SKM-1 treated with dmso at 0.1 percent for 144 hours (cell line): ENCODE measurements at regions not wholly inside any gene's neighbourhood (a gene's known extent, or its start where the extent isn't known, plus 50 kb on each side); places are given as distances from the start of the nearest gene placed in this dataset.
"Not testable (repeated sequence)": the region's sequence is repeated elsewhere in the genome, so short reads cannot be mapped to it uniquely, and the experiment has no call there.

Experiments
- DNase-seq: peaks from one replicate; lab custom pipeline; 2025; ENCODE audit not compliant: unreplicated experiment; lab: John Stamatoyannopoulos, UW

DNA sequence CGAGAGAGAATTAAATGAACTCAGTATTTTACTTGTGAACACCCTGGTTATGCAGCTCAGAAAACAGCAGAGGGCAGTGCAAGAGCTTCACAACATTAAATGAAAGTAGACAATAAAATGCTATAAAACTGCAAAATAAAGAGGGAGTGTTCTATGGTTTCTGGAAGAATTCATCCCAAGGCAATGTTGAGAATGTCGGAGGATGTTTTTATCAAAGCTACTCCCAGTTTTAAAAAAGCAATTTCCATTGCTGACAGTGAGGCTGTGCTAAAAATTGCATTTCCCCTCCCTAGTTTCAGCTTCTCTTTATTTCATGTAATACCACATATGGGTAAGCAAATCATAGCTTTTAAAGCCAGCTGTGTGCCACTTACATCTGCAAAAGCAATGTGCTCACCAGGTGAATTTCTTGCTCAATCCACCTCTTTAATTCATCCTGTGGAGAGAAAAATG lies 296.8 kb downstream of the RAB38 start:
- no peak for DNase-seq

DNA sequence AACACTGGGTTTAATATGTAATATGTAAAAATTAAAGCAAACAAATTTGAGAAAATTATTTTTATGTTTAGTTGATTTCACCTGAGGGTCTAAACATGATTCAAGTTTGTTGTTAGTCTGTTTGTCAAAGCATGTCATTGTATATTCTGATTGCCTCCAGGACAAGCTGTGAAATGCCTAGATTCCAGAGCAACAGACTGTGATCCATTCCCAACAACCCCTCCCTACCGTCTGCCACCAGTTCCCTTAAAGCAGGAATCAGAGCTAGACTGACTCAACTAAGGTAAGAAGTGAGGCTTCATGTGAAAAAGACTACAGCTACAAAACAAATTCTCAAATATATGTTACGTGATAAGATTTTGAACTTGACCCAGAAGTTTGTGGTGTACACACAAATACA lies 304.2 kb downstream of the RAB38 start:
- no peak for DNase-seq

DNA sequence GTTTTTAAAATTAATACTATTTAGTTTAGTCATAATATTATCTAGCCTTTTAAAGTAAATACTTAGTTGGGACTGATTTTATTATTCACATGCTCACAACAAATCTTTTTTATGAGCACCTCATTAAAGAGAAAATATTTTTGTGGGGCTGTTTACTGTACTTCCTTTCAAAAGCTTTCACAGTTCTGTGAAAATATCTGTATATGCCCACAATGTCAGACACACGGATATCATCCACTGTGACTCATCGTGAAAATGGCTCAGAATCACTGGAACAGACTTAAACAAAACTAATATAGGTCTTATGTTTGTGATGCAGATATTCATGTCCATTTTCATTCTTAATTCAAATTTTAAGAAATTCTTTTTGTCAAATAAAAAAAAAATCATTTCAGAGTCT lies 305.2 kb downstream of the RAB38 start:
- DNase-seq: no peak

DNA sequence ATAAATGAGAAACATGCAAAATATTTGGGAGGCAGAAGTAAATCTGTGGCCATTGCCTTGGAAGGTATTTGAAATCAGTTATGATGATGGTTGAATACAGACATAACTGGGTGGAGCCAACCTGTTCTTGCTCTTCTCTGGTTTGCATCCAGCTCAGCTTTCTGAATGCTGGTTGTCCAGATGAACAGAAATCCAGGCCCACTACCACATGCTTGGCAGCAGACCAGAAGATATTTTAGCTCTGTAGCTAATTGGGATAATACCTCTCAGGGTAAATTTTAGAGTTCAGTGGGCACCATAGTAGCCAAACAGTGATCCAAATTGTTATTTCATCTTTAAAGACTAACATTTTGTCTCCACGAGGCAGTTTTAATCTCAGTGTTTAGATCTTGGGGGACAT lies 308.3 kb downstream of the RAB38 start:
- no peak for DNase-seq

DNA sequence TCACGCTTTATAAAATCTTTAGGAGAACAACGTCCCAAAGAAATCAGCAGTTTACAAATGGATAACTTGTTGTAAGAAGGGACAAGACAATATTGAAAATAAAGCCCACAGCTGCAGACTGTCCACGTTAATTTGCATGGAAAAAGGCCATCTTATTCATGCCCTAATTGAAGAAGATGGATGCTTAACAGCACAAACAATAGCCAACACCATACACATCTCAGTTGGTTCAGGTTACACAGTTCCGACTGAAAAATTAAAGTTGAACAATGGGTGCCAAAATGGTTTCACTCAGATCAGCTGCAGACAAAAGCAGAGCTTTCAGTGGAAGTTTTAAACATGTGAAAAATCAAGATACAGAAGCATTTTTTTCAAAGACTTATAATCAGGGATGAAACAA lies 314.2 kb downstream of the RAB38 start:
- no peak for DNase-seq

DNA sequence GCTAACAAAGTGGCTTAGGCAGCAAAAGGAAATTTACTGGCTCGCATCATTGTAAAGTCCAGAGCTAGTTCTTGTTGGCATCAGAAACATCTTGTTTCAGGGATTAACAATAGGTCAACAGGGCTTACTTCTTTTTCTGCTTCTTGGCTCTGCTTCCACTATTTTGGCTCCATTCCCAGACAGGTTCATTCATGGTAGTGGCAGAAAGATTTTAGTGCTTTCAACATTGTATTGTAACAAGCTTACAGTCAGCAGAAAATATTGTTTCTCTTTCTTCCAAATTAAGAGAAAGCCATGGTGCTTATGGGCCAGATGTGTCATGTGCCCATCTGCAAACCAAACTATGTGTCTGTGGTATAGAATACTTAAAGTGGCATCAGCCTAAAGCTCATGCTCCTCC lies 315.6 kb downstream of the RAB38 start:
- no peak for DNase-seq

DNA sequence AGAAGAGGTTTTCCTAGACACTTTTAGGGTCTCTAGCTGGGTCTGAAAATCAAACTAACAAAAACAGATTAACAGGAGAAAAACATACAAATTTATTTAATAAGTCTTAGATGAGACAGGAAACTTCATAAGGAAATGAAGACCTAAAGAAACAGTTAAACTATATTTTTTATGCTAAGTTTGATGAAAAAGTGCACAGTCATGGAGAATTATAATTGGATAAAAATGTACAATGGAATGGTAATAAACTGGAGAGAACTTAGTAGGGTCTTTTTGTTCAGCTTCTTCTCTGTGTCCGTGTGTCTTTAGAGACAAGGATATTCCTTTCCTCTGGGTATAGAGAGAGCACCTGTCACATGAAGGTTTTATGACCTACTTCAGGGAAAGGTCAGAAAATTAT lies 323.4 kb downstream of the RAB38 start:
- no peak for DNase-seq

DNA sequence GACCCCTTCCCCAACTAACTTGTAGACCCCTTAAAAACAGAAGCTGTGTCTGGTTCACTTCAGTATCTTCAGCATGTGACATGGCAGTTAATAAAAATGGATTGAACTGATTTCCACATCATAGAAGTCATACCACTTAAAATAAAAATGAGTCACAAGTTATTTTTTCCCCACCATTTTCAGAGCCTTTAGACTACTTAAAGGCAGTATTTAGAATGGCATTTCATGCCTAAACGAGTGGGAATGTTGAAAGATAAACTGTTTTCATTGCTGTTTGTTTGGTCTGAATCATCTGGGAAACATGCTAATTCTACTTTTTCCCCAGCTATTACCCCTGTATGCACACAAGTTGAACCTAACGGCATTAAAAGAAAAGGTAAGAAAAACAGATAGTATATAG lies 324.0 kb downstream of the RAB38 start:
- no peak for DNase-seq

DNA sequence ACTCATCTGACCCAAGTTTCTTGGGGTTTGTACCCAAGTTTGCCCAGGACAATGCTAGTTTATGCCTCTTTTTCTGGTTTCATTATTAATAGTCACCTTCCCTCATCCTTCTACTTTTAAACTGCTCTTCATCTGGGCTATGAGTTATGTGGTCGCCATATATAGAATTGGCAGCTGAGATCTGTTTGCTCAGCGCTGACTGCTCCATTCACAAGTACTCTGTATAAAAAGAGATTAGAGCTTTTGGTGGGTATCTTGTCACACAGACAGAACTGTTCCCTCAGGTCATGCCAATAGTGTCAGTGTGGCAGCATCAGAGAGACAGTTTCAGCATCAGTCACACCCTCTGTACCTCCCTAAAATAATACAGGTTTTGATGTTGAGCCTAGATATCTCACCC lies 326.0 kb downstream of the RAB38 start:
- no peak for DNase-seq

DNA sequence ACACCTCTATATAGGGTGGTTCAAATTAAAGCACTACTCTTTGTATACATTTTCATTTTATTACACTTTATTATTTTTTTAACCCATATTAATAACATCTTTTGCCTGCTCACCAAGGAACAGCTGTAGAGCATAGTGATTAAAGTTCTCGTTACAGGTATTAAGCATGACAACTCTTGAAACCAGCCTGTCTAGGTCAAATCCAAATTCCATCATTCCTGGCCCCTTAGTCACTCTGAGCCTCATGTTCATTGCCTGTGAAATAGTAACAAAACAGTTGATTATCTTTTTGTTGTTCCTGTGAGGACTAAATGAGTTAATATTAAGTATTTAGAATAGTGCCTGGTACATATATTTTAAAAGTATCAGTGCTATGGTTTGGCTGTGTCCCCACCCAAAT lies 334.5 kb downstream of the RAB38 start:
- no peak for DNase-seq

DNA sequence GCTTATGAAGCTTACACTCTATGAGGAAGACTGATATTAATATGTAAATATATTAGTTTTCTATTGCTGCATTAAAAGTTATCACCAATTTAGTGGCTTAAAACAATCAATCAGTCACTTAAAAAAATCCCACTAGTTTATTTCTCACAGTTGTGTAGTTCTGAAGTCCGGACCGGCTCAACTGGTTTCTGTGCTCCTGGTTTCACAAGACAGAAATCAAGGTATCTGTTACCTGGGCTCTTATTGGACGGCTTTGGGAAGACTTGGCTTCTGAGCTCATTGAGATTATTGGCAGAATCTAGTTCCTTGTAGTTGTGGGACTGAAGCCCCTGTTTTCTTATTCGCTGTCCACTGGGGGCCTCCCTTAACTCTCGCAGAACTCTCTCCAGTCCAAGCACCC lies 343.0 kb downstream of the RAB38 start:
- DNase-seq: no peak

DNA sequence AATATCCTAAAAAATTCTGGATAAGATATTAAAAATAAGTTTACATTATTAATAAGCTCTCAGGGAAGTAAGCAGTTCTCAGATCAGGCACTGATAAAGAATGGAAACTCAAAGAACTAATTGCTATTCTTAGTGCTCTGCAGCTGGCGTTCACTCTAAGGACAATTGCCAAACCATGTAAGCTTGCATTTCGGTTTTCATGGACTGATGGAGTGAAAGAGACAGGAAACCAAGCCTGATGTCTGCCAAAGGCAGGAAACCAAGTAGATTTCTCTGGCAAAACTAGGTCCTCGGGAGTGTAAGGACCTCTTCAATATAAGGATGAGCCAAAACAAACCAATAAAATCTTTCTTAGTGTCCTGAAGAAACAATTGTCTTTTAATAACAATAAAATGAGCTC lies 355.2 kb downstream of the RAB38 start:
- DNase-seq: no peak

DNA sequence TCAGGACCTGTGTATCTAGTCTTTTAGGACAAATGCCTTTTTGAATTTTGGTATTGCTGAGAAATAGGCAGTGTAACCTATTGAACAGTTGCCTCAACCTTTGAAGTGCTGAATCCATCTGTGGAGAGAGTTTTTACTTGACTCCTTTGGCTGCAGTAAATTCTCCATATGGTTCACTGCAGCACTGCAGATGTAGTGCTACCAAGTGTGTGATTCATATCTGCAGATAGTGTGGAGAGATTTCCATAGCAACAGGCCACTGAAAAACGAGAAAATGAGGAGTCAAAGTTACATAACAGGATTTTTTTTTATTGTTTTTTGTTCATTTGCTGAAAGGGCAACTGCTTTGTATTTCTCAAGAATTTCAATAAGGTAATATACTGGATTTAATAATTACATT lies 356.1 kb downstream of the RAB38 start:
- DNase-seq: no peak

DNA sequence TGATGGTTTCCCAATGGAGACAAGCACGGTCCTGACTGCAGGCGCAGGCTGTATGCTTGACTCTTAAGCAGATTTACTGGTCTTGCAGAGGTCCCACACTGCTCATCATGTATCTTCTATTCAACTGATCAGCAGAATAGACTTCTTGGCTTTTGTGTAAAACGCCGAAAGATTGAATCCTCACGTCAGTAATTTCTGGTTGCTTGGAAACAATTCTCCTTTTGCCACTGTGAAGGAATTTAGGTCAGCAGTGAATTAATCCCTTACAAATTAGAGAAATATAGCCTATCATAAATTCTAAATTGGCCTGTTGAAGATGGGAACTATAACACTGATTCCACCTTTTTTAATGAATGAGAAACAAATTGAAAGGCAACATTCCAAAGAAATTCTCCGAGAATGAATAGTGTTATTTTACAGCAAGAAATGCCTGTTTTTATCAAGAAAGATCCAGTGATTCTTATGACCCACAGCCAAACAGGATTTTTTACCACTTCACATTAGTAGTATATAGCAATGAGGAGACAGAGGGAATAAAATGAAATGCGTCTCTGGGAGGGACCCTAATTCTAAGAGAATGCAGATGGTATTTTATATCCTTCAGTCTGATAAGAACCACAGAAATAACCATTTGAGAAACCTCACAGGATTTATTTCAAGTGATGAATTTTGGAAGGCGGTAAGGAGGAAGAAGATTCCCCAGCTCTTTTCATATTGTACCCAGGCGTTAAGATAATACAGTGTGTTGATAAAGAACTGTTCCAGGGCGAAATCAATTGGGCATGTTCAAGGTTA lies 362.5 kb downstream of the RAB38 start:
- DNase-seq: no peak

DNA sequence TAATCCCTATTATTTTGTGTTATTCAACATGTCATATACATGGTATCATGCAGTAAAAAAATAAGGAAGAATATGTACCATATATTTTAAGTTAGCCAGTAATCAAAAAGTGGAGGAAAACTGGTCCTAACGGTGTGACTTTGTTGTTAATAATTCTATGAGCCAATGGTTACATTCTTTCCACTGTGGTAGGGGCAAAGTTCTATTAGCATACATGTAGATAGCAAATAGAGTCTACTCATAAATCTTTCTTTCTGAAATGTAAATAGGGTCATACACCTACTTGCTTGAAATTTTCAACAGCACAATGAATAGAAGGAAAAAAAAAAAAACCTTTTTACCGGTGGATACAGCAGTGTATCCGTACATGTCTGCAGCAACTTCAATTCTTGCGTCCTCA lies 364.8 kb downstream of the RAB38 start:
- DNase-seq: no peak

DNA sequence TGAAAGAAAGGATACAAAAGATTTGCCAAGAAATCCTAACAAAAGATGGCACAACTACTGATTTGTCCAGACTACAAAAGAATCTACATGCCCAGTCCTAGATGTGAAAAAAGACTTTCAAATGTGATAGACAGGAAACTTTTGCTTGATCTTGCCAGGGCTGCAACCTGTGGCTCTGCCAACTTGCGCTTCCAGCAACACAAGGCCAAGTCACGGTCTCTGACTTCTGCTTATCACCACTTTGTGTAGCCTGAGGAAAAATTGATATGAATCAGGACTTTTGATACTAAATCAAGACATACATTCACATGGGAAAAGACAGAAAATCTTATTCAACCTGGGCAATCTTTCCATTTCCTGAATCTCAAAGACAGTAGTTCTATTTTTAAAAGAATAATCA lies 366.0 kb downstream of the RAB38 start:
- DNase-seq: no peak

DNA sequence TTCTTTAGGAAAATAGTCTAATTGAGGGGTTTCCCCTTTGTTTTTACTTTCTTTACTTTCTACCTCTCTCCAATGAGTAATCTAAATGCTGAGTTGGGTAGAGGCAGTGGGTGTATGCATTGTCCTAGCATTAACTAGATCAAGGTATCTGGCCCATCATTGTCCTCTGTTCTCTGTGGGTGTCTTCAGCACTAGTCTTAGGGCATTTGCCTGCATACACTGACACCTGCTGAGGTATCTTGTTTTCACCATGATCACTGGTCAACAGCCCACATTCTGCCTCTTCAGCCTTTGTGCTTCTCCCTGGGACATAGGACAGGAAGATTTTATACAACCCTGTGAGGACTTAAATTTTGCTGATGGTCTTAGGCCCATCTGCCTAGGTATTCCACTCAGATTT lies 371.1 kb downstream of the RAB38 start:
- DNase-seq: no peak

DNA sequence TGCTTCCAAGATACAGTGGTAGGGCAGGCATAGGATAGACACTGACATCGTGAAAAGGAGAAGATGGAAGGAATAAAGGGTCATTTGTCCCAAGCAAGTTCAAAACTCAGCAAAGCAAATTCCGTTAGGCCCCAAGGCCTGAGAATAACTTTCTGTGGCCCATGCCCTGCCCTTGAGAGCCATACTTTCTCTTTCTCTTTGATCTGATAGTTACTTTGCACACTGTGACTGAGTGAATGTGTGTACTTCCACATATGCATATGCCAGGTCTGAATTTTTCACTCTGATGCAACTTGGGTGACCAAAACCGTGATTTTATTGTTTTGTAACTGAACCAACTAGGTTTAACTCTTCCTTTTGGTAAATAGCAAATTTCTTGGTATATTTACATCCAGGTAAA lies 371.5 kb downstream of the RAB38 start:
- DNase-seq: no peak

DNA sequence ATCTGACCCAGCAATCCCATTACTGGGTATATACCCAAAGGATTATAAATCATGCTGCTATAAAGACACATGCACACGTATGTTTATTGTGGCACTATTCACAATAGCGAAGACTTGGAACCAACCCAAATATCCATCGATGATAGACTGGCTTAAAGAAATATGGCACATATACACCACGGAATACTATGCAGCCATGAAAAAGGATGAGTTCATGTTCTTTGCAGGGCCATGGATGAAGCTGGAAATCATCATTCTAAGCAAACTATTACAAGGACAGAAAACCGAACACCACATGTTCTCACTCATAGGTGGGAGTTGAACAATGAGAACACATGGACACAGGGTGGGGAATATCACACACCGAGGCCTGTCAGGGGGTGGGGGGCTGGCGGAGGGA lies 390.4 kb downstream of the RAB38 start:
- not testable (repeated sequence) for DNase-seq

DNA sequence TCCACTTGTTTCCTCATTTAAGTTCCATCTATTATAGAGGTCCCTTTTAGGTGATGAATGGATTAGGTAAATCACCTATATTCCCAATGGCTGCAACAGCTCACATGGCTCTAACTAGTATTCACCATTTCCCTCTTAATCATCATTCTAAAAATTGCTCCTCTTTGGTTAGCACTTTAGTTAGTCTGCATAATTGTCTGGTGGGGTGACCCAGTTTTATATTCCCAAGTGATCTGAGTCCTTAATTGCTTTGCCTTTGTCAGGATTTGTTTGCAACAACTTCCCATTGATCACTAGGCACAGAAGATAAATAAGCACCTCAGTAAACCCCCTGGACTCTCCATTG lies 395.2 kb downstream of the RAB38 start:
- DNase-seq: no peak

DNA sequence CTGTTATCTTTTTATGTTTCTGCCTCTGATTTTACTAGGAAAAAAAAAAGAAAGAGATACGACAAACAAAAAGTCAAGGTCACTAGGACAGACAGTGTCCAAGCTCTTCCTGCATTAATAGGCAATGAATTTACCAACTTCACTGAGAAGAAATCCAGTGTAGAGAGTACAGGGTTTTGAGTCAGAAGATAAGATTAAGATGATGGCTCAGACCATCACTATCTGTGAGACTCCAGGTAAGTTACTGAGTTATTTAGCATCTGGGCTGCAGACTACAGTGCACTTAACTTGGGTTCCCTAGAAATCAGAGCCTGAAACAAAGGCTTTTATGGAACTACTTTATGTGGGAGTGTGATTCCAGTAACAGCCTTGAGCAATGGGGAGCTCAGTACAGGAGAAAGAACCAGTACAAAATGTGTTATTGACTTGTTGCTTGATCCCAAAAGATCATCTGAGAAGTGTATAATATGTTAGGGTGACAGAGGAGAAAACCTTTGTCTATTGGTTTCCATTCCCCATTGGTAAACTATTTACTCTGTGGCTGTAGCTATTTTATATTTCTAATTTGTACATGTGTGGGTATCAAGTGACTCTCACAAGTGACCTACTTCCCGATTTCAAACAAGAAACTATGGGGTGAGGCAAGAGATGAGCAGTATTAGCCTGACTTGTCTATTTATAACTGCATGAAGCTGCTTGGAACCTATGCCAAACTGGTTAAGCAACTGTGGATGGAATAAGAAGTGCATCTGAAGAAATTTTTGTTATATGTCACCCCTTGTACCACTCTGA lies 395.8 kb downstream of the RAB38 start:
- peak; percentile 17 for DNase-seq

DNA sequence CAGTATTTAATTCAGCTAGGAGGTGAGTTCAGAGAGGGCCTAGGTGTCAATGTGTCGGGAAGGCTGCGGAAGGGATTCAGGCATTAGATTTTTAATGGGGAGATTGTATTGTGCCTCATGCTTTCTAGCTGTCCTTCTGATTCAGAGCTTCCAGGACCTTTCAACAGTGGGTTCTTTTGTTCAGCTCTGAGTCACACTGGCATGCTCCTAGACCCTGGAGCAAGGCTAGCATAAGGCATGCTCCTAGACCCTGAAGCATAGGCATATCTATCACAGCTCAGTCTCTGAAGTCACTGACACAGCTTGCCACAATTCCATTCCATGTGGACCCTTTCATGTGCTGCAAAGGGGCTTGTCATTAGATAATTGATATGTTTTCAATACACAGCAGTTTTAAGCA lies 396.9 kb downstream of the RAB38 start:
- DNase-seq: no peak

DNA sequence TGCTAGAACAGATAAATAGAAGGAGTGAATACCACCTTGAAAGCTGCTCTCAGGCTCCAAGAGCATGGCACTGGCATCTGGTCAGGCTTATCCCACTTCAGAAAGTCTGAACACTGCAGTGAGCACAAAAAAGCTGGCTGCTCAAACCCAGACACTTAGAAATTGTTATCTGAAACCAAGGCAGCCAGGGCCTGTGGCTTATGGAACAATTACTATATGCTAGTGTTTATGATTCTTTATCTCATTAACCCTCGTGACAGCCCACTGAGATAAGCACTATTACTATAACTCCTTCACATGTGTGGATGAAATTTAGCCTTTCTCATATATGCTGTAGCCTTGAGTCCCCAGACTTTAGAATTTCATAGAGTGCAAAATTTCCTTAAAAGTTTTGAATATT lies 400.2 kb downstream of the RAB38 start:
- DNase-seq: no peak
